Loucy (cell line): ENCODE measurements at regions not wholly inside any gene's neighbourhood (a gene's known extent, or its start where the extent isn't known, plus 50 kb on each side); places are given as distances from the start of the nearest gene placed in this dataset.

Source experiments
- EZH2phosphoT487 ChIP-seq: fragments of 200-600 bp; IDR thresholded peaks from 2 replicates; pipeline ENCODE4 v1.6.1; 2018; ENCODE audit warnings: antibody characterized with exemption, mild to moderate bottlenecking, moderate library complexity, borderline replicate concordance
- TF ChIP-seq, protein P1 (sequence below): fragments of 200-600 bp; sonication (generic); conservative IDR thresholded peaks from 2 replicates; pipeline ENCODE4 v1.5.1; 2014; ENCODE audit warnings: mild to moderate bottlenecking, antibody characterized with exemption, low read length

DNA sequence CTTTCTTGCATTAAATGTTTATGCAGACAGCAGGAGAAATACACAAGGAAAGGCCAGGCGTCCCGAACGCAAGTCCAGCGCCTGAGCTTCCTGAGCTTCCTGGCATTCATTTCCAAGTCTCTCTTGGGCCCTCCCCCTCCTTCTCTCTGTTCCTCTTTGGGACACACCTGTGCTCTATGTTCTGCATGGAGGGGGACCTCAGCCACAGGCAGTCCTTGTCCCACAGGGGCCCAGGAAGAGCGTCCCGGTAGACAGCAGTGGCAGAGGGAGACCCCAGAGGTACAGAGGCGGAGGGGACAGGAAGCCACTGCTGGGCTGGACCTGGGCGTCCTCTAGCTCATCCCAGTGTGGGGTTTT lies 221.3 kb downstream of the C9orf50 start:
- TF ChIP-seq, protein P1, sequence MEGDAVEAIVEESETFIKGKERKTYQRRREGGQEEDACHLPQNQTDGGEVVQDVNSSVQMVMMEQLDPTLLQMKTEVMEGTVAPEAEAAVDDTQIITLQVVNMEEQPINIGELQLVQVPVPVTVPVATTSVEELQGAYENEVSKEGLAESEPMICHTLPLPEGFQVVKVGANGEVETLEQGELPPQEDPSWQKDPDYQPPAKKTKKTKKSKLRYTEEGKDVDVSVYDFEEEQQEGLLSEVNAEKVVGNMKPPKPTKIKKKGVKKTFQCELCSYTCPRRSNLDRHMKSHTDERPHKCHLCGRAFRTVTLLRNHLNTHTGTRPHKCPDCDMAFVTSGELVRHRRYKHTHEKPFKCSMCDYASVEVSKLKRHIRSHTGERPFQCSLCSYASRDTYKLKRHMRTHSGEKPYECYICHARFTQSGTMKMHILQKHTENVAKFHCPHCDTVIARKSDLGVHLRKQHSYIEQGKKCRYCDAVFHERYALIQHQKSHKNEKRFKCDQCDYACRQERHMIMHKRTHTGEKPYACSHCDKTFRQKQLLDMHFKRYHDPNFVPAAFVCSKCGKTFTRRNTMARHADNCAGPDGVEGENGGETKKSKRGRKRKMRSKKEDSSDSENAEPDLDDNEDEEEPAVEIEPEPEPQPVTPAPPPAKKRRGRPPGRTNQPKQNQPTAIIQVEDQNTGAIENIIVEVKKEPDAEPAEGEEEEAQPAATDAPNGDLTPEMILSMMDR, result no peak
- no peak for TF ChIP-seq EZH2phosphoT487
